HEK293T (cell line): ENCODE measurements at regions not wholly inside any gene's neighbourhood (a gene's known extent, or its start where the extent isn't known, plus 50 kb on each side); places are given as distances from the start of the nearest gene placed in this dataset.

ENCODE experiments used
- CTCF ChIA-PET: fragments of 350-600 bp; formaldehyde crosslinking; extraction: SDS; loops from one replicate; lab custom pipeline; 2021; ENCODE audit warnings: antibody characterized with exemption, inconsistent platforms; lab: Yijun Ruan, JAX
- POLR2A ChIA-PET: fragments of 350-600 bp; formaldehyde crosslinking; extraction: SDS; loops from one replicate; lab custom pipeline; 2020; ENCODE audit warnings: antibody characterized with exemption, inconsistent platforms; lab: Yijun Ruan, JAX
- DNase-seq: peaks from one replicate; pipeline ENCODE4 v3.0.0; 2012; ENCODE audit warnings: mixed read lengths; ENCODE audit errors: extremely low spot score
- ARNT ChIP-seq: fragments of 450-650 bp; IDR thresholded peaks from 2 replicates; pipeline ENCODE4 v1.6.1; 2017; ENCODE audit warnings: mild to moderate bottlenecking
- BHLHE40 ChIP-seq: fragments of 450-650 bp; IDR thresholded peaks from 2 replicates; pipeline ENCODE4 v1.6.1; 2016; ENCODE audit warnings: mild to moderate bottlenecking, moderate library complexity, borderline replicate concordance
- CTBP1 ChIP-seq: fragments of 450-650 bp; IDR thresholded peaks from 2 replicates; pipeline ENCODE4 v1.6.1; 2016; ENCODE audit warnings: borderline replicate concordance
- ELF4 ChIP-seq: fragments of 450-650 bp; IDR thresholded peaks from 2 replicates; pipeline ENCODE4 v1.6.1; 2017; ENCODE audit warnings: antibody characterized with exemption
- FOXA1 ChIP-seq: fragments of 450-650 bp; IDR thresholded peaks from 2 replicates; pipeline ENCODE4 v1.6.1; 2016; ENCODE audit warnings: mild to moderate bottlenecking
- FOXK2 ChIP-seq: fragments of 450-650 bp; IDR thresholded peaks from 2 replicates; pipeline ENCODE4 v1.6.1; 2016; ENCODE audit warnings: mild to moderate bottlenecking
- FOXM1 ChIP-seq: fragments of 450-650 bp; IDR thresholded peaks from 2 replicates; pipeline ENCODE4 v1.6.1; 2017; ENCODE audit warnings: mild to moderate bottlenecking, borderline replicate concordance
- HDGF ChIP-seq: fragments of 450-650 bp; IDR thresholded peaks from 2 replicates; pipeline ENCODE4 v1.6.1; 2017; ENCODE audit warnings: antibody characterized with exemption, borderline replicate concordance
- L3MBTL2 ChIP-seq: fragments of 450-650 bp; conservative IDR thresholded peaks from 2 replicates; pipeline ENCODE4 v1.6.1; 2016; ENCODE audit warnings: mild to moderate bottlenecking
- LEF1 ChIP-seq: fragments of 450-650 bp; IDR thresholded peaks from 2 replicates; pipeline ENCODE4 v1.6.1; 2017; ENCODE audit warnings: mild to moderate bottlenecking, borderline replicate concordance
- NFRKB ChIP-seq: fragments of 450-650 bp; IDR thresholded peaks from 2 replicates; pipeline ENCODE4 v1.6.1; 2016; ENCODE audit warnings: mild to moderate bottlenecking, moderate library complexity
- SP1 ChIP-seq: fragments of 450-650 bp; IDR thresholded peaks from 2 replicates; pipeline ENCODE4 v1.6.1; 2017
- SUZ12 ChIP-seq: fragments of 450-650 bp; IDR thresholded peaks from 2 replicates; pipeline ENCODE4 v1.6.1; 2016; ENCODE audit warnings: mild to moderate bottlenecking
- TARDBP ChIP-seq: fragments of 450-650 bp; IDR thresholded peaks from 2 replicates; pipeline ENCODE4 v1.6.1; 2016
- ZNF384 ChIP-seq: fragments of 450-650 bp; IDR thresholded peaks from 2 replicates; pipeline ENCODE4 v1.6.1; 2016
- TF ChIP-seq, protein P1 (sequence below): fragments of 450-650 bp; IDR thresholded peaks from 2 replicates; pipeline ENCODE4 v1.6.1; 2016

DNA sequence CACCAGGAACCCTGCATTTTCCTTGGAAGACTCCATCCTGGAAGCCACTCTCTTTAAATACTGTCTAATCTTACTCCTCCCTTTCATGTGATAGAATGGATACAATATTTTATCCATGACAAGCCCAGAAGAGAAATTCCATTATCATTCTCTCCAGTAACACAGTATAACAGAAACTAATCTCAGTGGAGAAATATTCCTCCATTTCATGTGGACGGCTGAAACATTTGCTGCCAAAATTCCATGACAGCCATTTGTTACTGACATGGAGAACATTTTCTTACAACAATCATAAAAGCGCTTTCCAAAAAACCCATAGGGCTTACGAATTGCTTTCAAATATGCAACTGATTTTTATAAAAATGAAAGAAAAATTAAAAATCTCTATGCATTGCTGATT is 392.8 kb upstream of the KLF6 start:
- TF ChIP-seq NFRKB (no peak), ELF4 (no peak), L3MBTL2 (no peak), HDGF (no peak), FOXK2 (no peak), FOXA1 (no peak), CTBP1 (no peak), TARDBP (no peak), SP1 (no peak), FOXM1 (no peak), LEF1 (no peak)
- TF ChIP-seq, protein P1, sequence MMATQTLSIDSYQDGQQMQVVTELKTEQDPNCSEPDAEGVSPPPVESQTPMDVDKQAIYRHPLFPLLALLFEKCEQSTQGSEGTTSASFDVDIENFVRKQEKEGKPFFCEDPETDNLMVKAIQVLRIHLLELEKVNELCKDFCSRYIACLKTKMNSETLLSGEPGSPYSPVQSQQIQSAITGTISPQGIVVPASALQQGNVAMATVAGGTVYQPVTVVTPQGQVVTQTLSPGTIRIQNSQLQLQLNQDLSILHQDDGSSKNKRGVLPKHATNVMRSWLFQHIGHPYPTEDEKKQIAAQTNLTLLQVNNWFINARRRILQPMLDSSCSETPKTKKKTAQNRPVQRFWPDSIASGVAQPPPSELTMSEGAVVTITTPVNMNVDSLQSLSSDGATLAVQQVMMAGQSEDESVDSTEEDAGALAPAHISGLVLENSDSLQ: no peak
- ChIA-PET CTCF (no interaction called here), POLR2A (no interaction called here)
- DNase-seq: no peak

DNA sequence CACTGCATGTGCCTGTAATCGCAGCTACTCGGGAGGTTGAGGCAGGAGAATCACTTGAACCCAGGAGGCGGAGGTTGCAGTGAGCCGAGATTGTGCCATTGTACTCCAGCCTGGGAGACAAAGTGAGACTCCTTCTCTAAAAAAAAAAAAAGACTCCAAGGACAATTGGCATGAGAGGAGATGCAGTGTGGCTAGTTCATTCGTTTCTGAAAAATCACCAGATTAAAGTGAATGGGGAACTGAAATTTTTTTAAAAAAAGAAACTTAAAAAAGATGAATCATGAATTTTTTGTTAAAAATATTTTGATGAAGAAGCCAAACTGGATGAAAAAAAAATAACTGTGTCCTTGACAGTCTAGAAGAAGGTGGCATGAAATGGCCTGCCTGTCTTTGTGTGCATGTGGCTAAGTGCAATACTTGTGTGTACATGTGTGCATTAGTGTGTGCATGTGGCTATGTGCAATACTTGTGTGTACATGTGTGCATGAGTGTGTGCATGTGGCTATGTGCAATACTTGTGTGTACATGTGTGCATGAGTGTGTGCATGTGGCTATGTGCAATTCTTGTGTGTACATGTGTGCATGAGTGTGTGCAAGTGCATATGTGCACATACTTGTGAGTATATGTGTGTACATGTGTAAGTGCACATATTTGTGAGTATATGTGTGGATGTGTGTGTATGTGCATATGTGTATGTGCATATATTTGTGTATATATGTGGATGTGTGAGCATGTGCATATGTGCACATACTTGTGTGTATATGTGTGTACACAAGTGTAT is 391.7 kb upstream of the KLF6 start:
- TF ChIP-seq HDGF: no peak
- no peak for TF ChIP-seq BHLHE40
- no peak for TF ChIP-seq SP1
- no peak for TF ChIP-seq ARNT
- TF ChIP-seq L3MBTL2: no peak
- no peak for TF ChIP-seq CTBP1
- no peak for TF ChIP-seq NFRKB
- no peak for TF ChIP-seq LEF1
- TF ChIP-seq, protein P1: no peak
- no peak for TF ChIP-seq ELF4
- ChIA-PET CTCF (no interaction called here), POLR2A (no interaction called here)
- no peak for DNase-seq

DNA sequence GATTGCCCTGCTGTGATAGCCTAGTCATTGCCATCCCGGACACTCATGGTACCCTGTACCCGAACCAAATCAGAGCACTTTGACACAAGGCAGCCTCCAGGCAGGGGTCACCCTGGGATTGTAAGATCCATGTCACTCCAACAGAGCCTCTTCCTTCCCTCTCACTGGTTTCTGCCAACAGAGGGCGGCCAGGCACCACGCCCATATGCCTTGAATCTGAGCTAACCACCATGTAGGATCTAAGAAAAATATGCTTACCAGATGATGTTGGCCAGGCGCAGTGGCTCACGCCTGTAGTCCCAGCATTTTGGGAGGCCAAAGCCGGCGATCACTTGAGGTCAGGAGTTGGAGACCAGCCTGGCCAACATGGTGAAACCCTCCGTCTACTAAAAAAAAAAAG is 389.2 kb upstream of the KLF6 start:
- CTCF ChIA-PET: interaction anchor here (0.9 kb wide), 1 partner anchor 391 kb away, joined by 3 read pairs; no protein-coding TSS in a partner anchor
- DNase-seq: no peak
- TF ChIP-seq LEF1: no peak
- TF ChIP-seq FOXK2: no peak
- TF ChIP-seq NFRKB: no peak
- no peak for TF ChIP-seq SUZ12
- TF ChIP-seq, protein P1: no peak
- TF ChIP-seq ZNF384: no peak
- no peak for TF ChIP-seq FOXM1
- no peak for TF ChIP-seq BHLHE40
- TF ChIP-seq SP1: no peak
- no peak for TF ChIP-seq L3MBTL2
- no peak for TF ChIP-seq ELF4
- POLR2A ChIA-PET: no interaction called here

DNA sequence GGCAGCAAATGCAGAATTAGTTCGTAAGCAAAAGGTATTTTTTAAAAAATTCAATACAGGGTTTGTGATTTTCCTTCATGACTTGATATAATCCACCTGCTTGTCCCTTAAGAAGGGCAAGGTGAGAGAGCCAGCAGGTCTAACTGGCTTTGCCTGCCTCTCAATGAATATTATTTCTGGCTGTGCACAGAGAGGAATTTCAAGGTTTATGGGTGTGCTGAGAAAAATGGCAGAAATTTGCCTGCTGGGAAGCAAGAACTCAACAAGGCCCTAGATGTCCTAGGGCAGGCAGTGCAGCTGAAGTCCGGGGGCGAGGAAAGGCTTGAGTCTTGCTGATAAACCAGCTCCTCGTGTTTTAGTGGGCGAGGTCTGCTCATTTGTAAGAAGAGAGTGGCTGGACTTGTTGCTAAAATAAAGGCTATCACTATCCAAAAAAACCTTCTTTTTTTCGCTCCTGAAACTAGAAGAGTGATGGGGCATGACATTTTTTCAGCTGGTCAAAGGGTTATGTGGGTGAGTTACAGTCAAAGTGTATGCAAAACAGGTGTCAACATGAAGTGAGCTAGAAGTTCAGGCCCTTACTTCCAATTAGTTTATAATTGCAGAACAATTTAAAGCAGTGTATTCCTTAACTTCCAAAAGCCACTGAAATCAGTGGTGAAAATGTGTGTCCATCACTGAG is 385.8 kb upstream of the KLF6 start:
- POLR2A ChIA-PET: no interaction called here
- no peak for TF ChIP-seq FOXK2
- TF ChIP-seq, protein P1: no peak
- TF ChIP-seq CTBP1: no peak
- DNase-seq: no peak
- CTCF ChIA-PET: no interaction called here

DNA sequence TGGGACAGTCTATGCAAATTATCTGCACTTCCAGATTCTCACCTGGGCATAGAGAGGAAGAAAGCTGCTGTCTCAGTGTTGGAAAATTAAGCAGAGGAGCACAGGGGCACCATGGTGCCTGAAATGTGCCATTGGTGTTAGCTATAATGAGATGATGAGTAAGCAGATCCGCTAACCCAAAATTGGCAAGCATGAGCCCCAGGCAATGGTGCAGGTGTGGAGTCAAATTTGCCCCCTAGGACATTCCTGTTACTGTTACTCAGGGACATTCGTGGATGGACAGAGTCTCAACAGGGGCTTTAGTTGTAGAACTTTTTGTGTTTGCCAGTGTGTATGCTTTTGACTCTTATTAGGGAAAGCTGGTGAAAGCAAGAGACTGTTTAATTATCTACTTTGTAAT is 385.2 kb upstream of the KLF6 start:
- DNase-seq: no peak
- TF ChIP-seq SUZ12: no peak
- no peak for TF ChIP-seq NFRKB
- TF ChIP-seq SP1: no peak
- no peak for TF ChIP-seq ZNF384
- TF ChIP-seq, protein P1: no peak
- no peak for TF ChIP-seq ELF4
- TF ChIP-seq TARDBP: no peak
- no peak for TF ChIP-seq FOXA1
- TF ChIP-seq CTBP1: no peak
- no peak for TF ChIP-seq BHLHE40
- TF ChIP-seq L3MBTL2: no peak
- TF ChIP-seq ARNT: no peak
- no peak for TF ChIP-seq FOXK2
- no peak for TF ChIP-seq LEF1
- no peak for TF ChIP-seq HDGF
- TF ChIP-seq FOXM1: no peak
- CTCF ChIA-PET: no interaction called here
- POLR2A ChIA-PET: no interaction called here
